HCT116 (cell line): ENCODE measurements at regions not wholly inside any gene's neighbourhood (a gene's known extent, or its start where the extent isn't known, plus 50 kb on each side); places are given as distances from the start of the nearest gene placed in this dataset.

ENCODE experiments used
- ATAC-seq: fragments of 200-7000 bp; cut with Tn5 transposase; 2 replicates; pipeline ENCODE4 v1.9.1; 2020; ENCODE audit warnings: mild to moderate bottlenecking, moderate library complexity
- BruUV-seq: library from RNA; stranded (reverse); fragments of 400-500 nt; replicated peaks from 2 replicates; lab custom pipeline; 2021; lab: Mats Ljungman, UMichigan
- CTCF ChIA-PET: fragments of 300-600 bp; sonication (Branson Sonifier 250); formaldehyde crosslinking; loops from one replicate; lab custom pipeline; 2021; ENCODE audit warnings: antibody characterized with exemption; lab: Charles Lee
- POLR2A ChIA-PET: fragments of 300-600, 350-600 bp; sonication (Branson Sonifier 250); formaldehyde crosslinking; loops from one replicate; lab custom pipeline; 2021; ENCODE audit warnings: antibody characterized with exemption; lab: Charles Lee
- RAD21 ChIA-PET, 2 experiments: fragments of 300-600 bp; sonication (Branson Sonifier 250); formaldehyde crosslinking; loops; one replicate each; lab custom pipeline; 2023; ENCODE audit warnings: low total read pairs in 2 of 2; ENCODE audit not compliant: uncharacterized antibody in 2 of 2, unreplicated experiment in 2 of 2, low non-redundant PET in 1 of 2; lab: Charles Lee
- DNase-seq: peaks from one replicate; pipeline ENCODE4 v3.0.0-alpha.2; 2010; ENCODE audit warnings: low read depth, low spot score
- H2AFZ ChIP-seq: fragments of 200-600 bp; shearing (Covaris generic), sonication (generic); 2 replicates; pipeline ENCODE4 v1.6.1; 2017; ENCODE audit warnings: low read depth, mixed run types, mixed read lengths, antibody characterized with exemption, low read length; ENCODE audit not compliant: poor library complexity, severe bottlenecking
- H3K27ac ChIP-seq: 2 replicates; pipeline ENCODE4 v1.5.1; 2012; ENCODE audit warnings: low read depth, low read length
- H3K27me3 ChIP-seq: fragments of 200-600 bp; sonication (generic); 2 replicates; pipeline ENCODE4 v1.6.1; 2016; ENCODE audit warnings: mixed run types, low read length, mixed read lengths; ENCODE audit not compliant: insufficient read depth
- H3K36me3 ChIP-seq, 2 experiments: fragments of 200-500 bp in 1 of 2; fragments of 200-600 bp in 1 of 2; sonication (Bioruptor generic) in 1 of 2; sonication (generic) in 1 of 2; 2 replicates each; pipeline versions ENCODE4 v1.5.1 to v1.6.1; 2014 to 2016; ENCODE audit warnings: low read length in 2 of 2, inconsistent platforms in 1 of 2, mixed read lengths in 1 of 2, mixed run types in 1 of 2; ENCODE audit not compliant: insufficient read depth in 2 of 2, control insufficient read depth in 1 of 2
- H3K4me1 ChIP-seq, 2 experiments: fragments of 200-600 bp in 1 of 2; sonication (generic) in 1 of 2; 2 replicates each; pipeline versions ENCODE4 v1.5.1 to v1.6.1; 2012 to 2017; ENCODE audit warnings: low read length in 2 of 2, inconsistent platforms in 1 of 2, mild to moderate bottlenecking in 1 of 2, mixed read lengths in 1 of 2, mixed run types in 1 of 2, moderate library complexity in 1 of 2; ENCODE audit not compliant: insufficient read depth in 2 of 2, control insufficient read depth in 1 of 2
- H3K4me2 ChIP-seq: fragments of 200-600 bp; sonication (generic); 2 replicates; pipeline ENCODE4 v1.6.1; 2017; ENCODE audit warnings: mixed run types, low read length, mixed read lengths
- H3K4me3 ChIP-seq, 2 experiments: fragments of 200-600 bp in 1 of 2; sonication (generic) in 1 of 2; replicated peaks in 1 of 2; 2 replicates each; pipeline ENCODE4 v1.5.1; 2011 to 2016; ENCODE audit warnings: low read length in 2 of 2, control low read depth in 1 of 2, low read depth in 1 of 2, mild to moderate bottlenecking in 1 of 2, mixed read lengths in 1 of 2, mixed run types in 1 of 2
- H3K79me2 ChIP-seq: fragments of 200-600 bp; sonication (generic); 2 replicates; pipeline ENCODE4 v1.6.1; 2017; ENCODE audit warnings: mild to moderate bottlenecking, mixed run types, low read length, moderate library complexity, mixed read lengths; ENCODE audit not compliant: insufficient read depth
- H3K9ac ChIP-seq: fragments of 200-600 bp; sonication (generic); 2 replicates; pipeline ENCODE4 v1.6.1; 2016; ENCODE audit warnings: low read length, mixed read lengths
- H3K9me2 ChIP-seq: fragments of 200-600 bp; sonication (generic), shearing (Covaris generic); 2 replicates; pipeline ENCODE4 v1.6.1; 2017; ENCODE audit warnings: mixed run types, mild to moderate bottlenecking, moderate library complexity; ENCODE audit not compliant: insufficient read depth
- H3K9me3 ChIP-seq, 2 experiments: fragments of 200-500 bp in 1 of 2; fragments of 200-600 bp in 1 of 2; sonication (Bioruptor generic) in 1 of 2; sonication (generic) in 1 of 2; 2 replicates each; pipeline ENCODE4 v1.6.1; 2014 to 2017; ENCODE audit warnings: low read length in 2 of 2, mixed read lengths in 2 of 2, inconsistent platforms in 1 of 2, low read depth in 1 of 2, mild to moderate bottlenecking in 1 of 2, mixed run types in 1 of 2, moderate library complexity in 1 of 2; ENCODE audit not compliant: control insufficient read depth in 1 of 2, insufficient read depth in 1 of 2
- H4K20me1 ChIP-seq: fragments of 200-600 bp; sonication (generic), shearing (Covaris generic); 2 replicates; pipeline ENCODE4 v1.6.1; 2017; ENCODE audit warnings: mixed run types, mild to moderate bottlenecking, moderate library complexity; ENCODE audit not compliant: insufficient read depth
- EZH2 ChIP-seq: fragments of 200-600 bp; sonication (generic); IDR thresholded peaks from 2 replicates; pipeline ENCODE4 v1.6.1; 2017; ENCODE audit warnings: antibody characterized with exemption, mixed run types
- POLR2AphosphoS5 ChIP-seq: IDR thresholded peaks from 2 replicates; pipeline ENCODE4 v1.6.1; 2011; ENCODE audit warnings: mild to moderate bottlenecking, low read depth, low read length, moderate library complexity
- SRF ChIP-seq: IDR thresholded peaks from 2 replicates; pipeline ENCODE4 v1.6.1; 2012; ENCODE audit warnings: low read depth
- ZFX ChIP-seq: fragments of 450-650 bp; IDR thresholded peaks from 2 replicates; pipeline ENCODE4 v1.6.1; 2017
- intact Hi-C: fragments of 100-400 bp; cut with micrococcal nuclease; formaldehyde crosslinking; loops from 2 replicates; pipeline ENCODE4 v1.10.0; 2022
- TF ChIP-seq, protein P1 (sequence below): IDR thresholded peaks from 2 replicates; pipeline ENCODE4 v1.6.1; 2011; ENCODE audit warnings: mild to moderate bottlenecking, low read length, moderate library complexity; ENCODE audit not compliant: insufficient replicate concordance; ENCODE audit errors: extremely low read depth

DNA sequence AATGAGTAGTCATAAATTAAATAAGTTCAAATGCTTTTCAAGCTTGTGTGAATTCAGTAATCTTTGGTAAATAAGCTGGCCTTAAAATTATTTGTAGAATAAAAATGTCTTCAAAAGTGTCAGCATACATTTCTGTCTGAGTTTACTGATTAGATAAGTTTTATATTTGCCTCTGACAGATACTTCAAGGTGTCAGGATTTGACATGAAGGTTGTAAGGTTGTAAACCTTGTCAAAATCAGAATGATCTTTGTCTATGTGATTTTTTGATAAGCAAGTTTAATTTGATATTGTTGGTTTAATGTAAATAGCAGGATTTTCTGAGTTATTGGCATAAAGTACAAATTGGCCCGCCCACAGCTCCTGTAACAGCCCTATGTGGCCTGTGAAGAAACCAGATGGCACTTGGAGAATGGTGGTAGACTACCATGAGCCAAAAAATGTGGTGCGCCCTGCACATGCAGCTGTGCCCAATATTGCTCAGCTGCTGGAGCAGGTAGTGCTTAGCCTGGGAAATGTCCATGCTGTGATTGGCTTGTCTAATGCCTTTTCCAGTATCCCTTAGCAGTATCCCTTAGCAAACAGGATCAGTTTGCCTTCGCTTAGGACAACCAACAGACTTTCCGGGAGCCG, 188.0 kb upstream of the SPHKAP start:
- intact Hi-C loops, result no loop called here
- H3K9ac ChIP-seq, result no peak overlapping the region

DNA sequence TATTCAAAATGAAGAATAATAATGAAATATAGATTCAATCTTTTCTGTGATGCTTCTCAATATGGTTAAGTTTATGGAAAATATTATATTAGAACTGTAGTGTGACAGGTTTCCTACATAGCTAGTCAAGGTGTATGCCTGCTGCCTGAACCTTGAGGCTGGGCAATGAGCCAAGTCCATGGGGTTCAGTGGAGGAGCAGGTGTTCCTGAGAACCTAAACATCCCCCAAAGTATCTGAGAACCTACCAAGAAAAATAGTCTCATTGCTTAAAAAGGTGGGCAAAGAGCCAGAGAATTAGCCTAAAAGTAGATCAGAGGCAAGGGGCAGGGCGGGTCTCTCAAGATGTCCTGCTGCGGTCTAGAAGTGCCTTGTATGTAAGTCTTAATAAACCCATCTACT, 185.9 kb upstream of the SPHKAP start:
- no peaks in the 10 kb centered on the region for H4K20me1 ChIP-seq
- BruUV-seq, result no TSS peak
- no peaks in the 10 kb centered on the region for H3K36me3 ChIP-seq
- RAD21 ChIA-PET, result no interaction called here
- no peaks in the 10 kb centered on the region for H3K9me3 ChIP-seq
- intact Hi-C loops, result no loop called here
- no peaks in the 10 kb centered on the region for H3K27me3 ChIP-seq
- H3K4me2 ChIP-seq, result no peak overlapping the region
- H3K79me2 ChIP-seq, result no peaks in the 10 kb centered on the region
- no peak for ATAC-seq
- no peaks in the 10 kb centered on the region for H3K9me2 ChIP-seq
- H2AFZ ChIP-seq, result no peak overlapping the region
- H3K9ac ChIP-seq, result no peak overlapping the region
- H3K4me3 ChIP-seq, result no peak overlapping the region
- POLR2A ChIA-PET, result no interaction called here
- H3K27ac ChIP-seq, result no peak overlapping the region
- CTCF ChIA-PET, result no interaction called here
- no peaks in the 10 kb centered on the region for H3K4me1 ChIP-seq
- no peak for TF ChIP-seq POLR2AphosphoS5
- no peak for TF ChIP-seq EZH2
- TF ChIP-seq, protein P1, sequence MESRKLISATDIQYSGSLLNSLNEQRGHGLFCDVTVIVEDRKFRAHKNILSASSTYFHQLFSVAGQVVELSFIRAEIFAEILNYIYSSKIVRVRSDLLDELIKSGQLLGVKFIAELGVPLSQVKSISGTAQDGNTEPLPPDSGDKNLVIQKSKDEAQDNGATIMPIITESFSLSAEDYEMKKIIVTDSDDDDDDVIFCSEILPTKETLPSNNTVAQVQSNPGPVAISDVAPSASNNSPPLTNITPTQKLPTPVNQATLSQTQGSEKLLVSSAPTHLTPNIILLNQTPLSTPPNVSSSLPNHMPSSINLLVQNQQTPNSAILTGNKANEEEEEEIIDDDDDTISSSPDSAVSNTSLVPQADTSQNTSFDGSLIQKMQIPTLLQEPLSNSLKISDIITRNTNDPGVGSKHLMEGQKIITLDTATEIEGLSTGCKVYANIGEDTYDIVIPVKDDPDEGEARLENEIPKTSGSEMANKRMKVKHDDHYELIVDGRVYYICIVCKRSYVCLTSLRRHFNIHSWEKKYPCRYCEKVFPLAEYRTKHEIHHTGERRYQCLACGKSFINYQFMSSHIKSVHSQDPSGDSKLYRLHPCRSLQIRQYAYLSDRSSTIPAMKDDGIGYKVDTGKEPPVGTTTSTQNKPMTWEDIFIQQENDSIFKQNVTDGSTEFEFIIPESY, result no peak
- DNase-seq, result no peak

More for the DNA sequence above, 188.0 kb upstream of the SPHKAP start:
- no peak overlapping the region for H3K4me3 ChIP-seq
- H4K20me1 ChIP-seq, result no peaks in the 10 kb centered on the region
- CTCF ChIA-PET, result no interaction called here
- POLR2A ChIA-PET, result no interaction called here
- H3K9me3 ChIP-seq, result no peaks in the 10 kb centered on the region
- H2AFZ ChIP-seq, result no peak overlapping the region
- ATAC-seq, result no peak
- BruUV-seq, result no TSS peak
- H3K27ac ChIP-seq, result no peak overlapping the region
- TF ChIP-seq EZH2 (no peak), ZFX (no peak), SRF (no peak)
- TF ChIP-seq, all 23 proteins: peak for 0
- Histone ChIP-seq H3K9me2 (no peaks in the 10 kb centered on the region), H3K4me2 (no peak overlapping the region), H3K4me1 (no peaks in the 10 kb centered on the region), H3K79me2 (no peaks in the 10 kb centered on the region), H3K27me3 (no peaks in the 10 kb centered on the region), H3K36me3 (no peaks in the 10 kb centered on the region)
- RAD21 ChIA-PET, result no interaction called here
- no peak for DNase-seq
